Daoy (cell line): ENCODE measurements at regions not wholly inside any gene's neighbourhood (a gene's known extent, or its start where the extent isn't known, plus 50 kb on each side); places are given as distances from the start of the nearest gene placed in this dataset.
A peak's percentile ranks its signal among the peaks of the same experiment; 100 is the strongest.
"Not testable (repeated sequence)": the region's sequence is repeated elsewhere in the genome, so short reads cannot be mapped to it uniquely, and the experiment has no call there.

Experiments
- DNase-seq: peaks from one replicate; pipeline ENCODE4 v3.0.0-alpha.2; 2015; ENCODE audit warnings: low read depth

DNA sequence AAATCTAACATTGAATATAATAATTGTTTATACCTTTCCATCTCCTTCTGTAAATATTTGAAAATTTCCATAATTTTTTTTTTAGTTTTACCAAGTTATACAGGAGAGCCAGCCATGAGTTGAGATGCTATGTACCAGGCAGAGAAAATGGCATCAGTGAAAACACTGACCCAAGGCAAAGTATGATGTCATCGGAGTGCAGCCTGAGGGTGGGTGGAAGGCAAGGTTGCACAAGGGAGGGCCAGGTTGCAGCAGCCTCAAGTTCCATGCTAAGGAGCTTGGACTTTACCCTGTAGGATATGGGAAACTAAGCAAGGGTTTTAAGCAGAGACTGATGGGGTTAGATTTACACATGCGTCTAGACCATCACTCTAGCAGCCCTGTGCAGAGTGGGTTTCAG is 441.1 kb downstream of the BCAT1 start:
- no peak for DNase-seq

GRCh38 chr12:24505366-24506015 is 443.4 kb downstream of the BCAT1 start:
- no peak for DNase-seq

- DNase-seq: not testable (repeated sequence)
Measured at GRCh38 chr12:24503477-24503876, 445.4 kb downstream of the BCAT1 start.

DNA sequence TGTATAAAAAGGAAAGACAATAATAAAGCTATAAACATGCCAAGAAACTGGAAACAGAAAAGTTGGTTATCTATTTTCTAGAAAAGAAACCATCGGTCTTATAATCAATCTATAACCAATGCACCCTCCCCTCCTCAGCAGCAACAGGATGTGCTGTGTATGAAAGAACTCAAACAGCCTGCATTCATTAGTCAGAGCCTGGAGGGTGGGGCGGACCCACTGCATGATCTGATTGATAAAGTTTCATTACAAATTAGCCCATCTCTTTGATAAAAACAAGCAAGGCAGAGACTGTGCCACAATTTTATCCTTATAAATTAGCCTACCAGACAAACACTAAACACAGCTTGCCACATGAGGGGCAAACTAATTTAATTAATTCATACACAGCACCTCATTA is 448.1 kb downstream of the BCAT1 start:
- DNase-seq: peak; percentile 34

DNA sequence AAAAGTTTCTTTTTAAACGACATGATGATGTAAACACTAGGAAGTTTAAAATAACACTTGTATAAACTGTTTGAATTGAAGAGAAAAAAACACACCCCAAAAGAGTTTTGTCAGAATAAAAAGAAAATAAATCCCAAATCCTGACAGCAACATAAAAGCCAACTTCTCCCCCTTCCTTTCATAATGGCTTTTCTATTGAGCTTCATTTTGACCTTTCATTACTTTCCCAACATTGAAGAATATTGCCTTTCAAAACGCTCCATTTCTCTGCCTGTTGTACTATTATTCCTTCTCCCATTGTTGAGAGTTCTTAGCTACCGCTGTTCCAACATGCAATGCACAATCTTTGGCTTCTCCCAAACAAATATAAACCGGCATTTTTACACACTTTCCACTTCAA is 448.5 kb downstream of the BCAT1 start:
- DNase-seq: no peak

DNA sequence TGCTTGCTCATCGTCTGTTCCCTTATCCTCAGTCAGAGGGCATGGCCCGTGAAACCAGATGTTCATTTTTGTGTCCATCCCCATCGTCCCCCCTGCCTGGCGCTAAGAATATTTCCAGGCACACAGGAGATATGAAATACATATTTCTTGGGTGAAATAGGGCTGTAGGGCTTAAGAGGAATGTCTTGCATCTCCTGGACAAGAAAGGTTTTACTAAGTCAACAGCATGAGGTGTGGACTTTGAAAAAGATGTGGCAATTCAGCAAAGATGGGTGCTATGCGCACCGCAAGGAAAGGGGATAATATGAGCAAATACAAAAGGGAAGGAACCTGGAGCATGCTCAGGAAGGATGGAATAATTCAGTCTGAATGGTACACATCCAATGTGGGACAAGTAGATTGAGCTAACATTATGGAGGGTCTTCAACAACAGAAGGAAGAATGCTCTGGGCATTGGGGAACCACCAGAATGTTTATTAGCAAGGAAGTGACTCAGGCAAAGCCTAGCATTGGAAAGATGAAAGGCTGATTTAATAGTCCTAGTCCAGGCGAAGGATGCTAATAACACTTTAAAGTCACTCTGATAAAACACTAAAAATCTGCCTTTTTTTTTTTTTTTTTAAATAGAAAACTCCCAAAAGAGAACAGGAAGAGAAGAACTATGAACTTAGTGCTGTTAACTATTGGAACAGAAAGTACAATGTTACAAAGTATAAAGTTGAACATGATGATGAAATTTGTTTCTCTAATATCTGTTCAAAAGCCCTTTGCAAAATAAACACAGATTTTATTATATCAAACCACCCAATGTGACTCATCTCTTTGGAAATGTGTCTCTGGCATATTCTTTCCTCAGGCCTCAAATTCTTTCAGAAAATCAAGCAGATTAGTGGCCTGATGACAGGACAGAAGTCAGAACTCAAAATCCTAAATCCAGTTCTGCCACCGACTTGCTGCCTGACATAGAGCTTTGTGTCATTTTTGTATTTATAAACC is 449.5 kb downstream of the BCAT1 start:
- peak; percentile 35 for DNase-seq

DNA sequence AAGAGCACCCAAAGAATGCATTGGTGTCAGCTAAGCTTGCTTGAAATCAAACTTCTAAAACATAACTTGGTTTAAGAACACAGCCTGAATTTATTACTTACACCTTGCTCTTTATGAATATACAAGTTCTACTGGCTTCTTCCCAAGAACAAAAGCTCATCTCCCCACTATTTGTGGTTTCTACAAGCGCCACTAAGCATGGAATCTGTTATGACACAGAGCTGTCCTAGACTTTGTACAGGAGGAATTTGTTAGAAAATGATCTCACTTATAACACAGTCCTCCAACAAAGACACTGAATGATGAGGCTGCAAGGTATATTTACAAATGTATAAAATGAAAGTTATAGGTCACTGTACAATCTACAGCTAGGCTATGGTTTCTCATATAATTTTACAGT is 452.1 kb downstream of the BCAT1 start:
- DNase-seq: peak; percentile 33

GRCh38 chr12:24494401-24494800 is 454.5 kb downstream of the BCAT1 start:
- no peak for DNase-seq

DNA sequence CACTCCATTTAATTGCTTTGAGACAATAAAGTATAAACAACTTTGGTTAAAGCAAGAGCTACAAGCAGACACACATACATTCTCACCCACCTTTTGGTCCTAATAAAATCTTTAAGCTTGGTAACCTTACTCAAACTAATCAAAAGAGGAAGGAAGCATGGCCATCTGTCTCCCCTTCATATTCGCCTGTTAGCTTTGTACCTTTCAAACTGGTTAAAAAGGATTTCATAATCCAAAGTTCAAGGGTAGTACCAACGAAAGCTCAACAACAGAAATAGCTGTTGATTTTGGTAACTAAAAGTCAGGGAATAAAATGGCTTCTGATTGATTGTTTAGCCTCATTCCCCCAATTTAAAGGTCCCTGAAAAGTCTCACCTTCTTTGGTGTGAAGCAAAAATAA is 456.9 kb downstream of the BCAT1 start:
- DNase-seq: no peak

DNA sequence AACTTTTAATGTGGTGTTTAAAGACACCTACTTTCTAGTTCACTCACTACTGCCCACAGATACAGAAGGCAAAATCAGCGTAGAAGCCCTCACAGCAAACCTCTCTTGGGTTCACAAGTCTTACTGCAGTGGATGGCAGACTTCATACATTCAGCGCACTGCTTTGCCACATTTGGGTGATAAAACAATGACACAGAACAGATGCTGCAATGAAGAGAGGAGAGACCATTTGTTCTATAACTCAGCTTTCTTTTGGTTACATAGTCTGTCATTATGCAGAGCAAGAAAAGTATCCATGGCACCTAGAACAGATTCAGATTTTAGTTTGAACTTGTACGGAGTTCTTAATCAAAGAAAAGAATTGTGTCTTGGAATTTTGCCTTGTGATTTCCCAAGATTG is 459.0 kb downstream of the BCAT1 start:
- DNase-seq: no peak

DNA sequence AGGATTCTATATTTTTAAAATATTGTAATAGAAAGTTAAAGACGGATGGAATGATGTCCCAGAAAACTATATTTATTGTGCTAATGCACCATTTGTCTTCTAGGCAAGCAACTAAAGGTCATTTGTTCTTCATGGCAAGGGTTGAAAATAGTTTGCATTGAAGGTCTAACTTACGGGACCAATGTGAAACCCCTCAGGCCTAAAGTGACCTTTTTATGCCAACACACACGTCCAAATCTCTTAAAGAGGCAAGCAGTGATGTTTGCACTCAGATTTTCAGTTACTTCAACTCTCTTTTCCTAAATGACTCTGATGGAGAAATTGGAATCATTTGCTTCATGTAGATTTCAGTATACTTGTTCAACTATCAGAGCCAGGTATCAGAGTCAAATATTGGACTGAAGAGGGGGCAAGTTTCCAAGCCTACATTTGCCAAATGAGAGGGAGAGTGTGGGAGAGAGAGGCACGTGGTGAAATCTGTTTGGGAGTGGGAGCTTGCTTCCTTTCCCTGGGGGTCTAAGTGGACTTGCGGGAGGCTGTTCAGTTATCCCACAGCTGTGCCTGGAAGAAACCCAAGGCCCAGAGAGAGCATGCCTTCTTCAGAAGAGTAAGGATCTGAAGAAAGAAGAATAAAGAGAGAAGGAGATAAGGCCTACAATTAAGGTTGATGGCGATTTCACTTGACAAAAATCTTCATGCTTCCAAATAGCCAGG is 459.8 kb downstream of the BCAT1 start:
- no peak for DNase-seq

DNA sequence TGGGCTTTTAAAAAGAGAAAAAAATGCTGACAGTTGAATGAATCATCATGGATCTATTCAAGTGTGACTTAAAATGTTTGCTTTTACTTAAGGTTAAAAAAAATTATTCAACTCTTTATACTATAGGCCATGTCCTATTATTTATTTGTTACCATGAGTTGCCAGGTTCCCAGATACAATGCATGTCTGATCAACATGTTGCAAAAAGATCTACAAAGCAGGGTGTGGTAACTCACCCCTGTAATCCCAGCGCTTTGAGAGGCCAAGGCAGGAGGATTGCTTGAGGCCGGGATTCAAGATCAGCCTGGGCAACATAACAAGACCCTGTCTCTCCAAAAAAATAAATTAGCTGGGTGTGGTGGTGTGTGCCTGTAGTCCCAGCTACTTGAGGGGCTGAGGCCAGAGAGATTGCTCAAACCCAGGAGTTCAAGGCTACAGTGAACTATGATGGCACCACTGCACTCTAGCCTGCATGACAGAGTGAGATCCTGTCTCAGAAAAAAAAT is 460.8 kb downstream of the BCAT1 start:
- DNase-seq: no peak

DNA sequence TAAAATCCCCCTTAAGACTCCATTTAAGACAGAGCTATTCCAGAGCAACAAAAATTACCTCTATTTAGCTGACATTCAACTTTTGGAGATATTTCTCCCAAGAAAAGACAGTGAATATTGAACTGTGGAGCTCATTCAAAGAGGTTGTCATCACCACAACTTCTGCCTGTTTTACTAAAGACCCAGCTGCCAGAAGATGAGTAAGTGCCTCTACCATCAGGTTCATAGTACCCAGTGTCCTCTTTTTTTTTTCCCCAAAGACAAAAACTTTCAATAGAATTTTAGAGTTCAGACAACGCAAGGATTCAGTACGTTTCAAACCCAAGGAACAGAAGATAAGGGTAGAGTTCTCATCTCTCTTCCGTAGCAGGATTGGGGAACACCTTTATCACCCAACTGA is 461.3 kb downstream of the BCAT1 start:
- DNase-seq: no peak

GRCh38 chr12:24483732-24484131 is 465.2 kb downstream of the BCAT1 start:
- DNase-seq: no peak

- no peak for DNase-seq
Measured at GRCh38 chr12:24482882-24483604, 465.9 kb downstream of the BCAT1 start.

DNA sequence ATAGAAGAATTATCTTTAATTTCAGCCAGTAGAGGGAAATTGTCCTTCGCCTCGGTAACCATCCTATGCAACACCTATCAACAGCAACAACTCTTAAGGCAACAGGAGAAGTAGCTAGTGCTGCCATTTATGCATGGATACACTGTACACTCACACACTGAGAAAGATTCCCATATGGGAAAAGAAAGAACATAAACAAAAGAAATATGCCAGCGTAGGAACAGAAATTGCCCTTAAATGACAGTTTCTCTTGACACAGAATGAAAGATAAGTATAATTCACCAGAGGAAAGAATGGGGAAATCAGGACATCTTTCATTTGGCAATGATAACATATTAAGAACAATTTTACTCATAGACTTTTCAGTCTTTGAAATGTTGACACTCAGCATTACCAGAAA is 466.9 kb downstream of the BCAT1 start:
- DNase-seq: no peak

DNA sequence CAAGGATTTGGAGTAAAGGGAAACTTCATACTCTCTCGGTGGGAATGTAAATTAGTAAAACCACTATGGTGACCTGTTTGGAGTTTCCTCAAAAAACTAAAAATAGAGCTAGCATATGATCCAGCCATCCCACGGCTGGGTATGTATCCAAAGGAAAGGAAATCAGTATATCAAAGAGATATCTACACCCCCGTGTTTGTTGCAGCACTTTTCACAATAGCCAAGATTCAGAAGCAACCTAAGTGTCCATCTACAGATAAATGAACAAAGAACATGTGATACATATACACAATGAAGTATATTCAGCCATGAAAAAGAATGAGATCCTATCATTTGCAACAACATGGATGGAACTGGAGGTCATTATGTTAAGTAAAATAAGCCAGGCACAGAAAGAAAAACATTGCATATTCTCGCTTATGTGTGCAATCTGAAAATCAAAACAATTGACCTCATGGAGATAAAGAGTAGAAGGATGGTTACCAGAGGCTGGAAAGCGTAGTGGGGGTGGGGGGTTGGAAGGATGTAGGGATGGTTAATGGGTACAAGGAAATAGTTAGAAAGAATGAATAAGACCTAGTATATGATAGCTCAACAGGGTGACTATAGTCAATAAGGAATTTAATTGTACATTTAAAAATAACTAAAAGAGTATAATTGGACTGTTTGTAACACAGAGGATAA is 468.0 kb downstream of the BCAT1 start:
- DNase-seq: no peak

GRCh38 chr12:24479131-24479530 is 469.8 kb downstream of the BCAT1 start:
- no peak for DNase-seq

- no peak for DNase-seq
Measured at GRCh38 chr12:24478254-24478653, 470.6 kb downstream of the BCAT1 start.

- DNase-seq: no peak
Measured at GRCh38 chr12:24476310-24476709, 472.6 kb downstream of the BCAT1 start.

- DNase-seq: no peak
Measured at GRCh38 chr12:24475337-24475736, 473.6 kb downstream of the BCAT1 start.
